ENCODE measurements at regions not wholly inside any gene's neighbourhood (a gene's known extent, or its start where the extent isn't known, plus 50 kb on each side); places are given as distances from the start of the nearest gene placed in this dataset.
A peak's percentile ranks its signal among the peaks of the same experiment; 100 is the strongest.

GRCh38 chr14:40164083-40164482 lies 731.9 kb upstream of the FBXO33 start:
- Histone ChIP-seq H3K56ac (ENCODE audit: low read length) (no peak overlapping the region), H3K27me3 (ENCODE audit: insufficient read depth, low read length, poor library complexity) (no peaks in the 10 kb centered on the region), H3K9ac (ENCODE audit: low read length) (no peak overlapping the region), H4K5ac (ENCODE audit: low read length) (no peak overlapping the region), H3K4me1 (ENCODE audit: control insufficient read depth, low read depth, low read length) (no peaks in the 10 kb centered on the region), H3K4me2 (ENCODE audit: low read length) (no peak overlapping the region), H2BK15ac (replicated peaks; ENCODE audit: low read depth) (no peak overlapping the region), H3K23ac (ENCODE audit: low read length) (no peak overlapping the region), H3K4me3 (ENCODE audit: low read length) (no peak overlapping the region), H3K36me3 (ENCODE audit: control insufficient read depth, insufficient read depth, low read length) (no peaks in the 10 kb centered on the region), H3K79me1 (ENCODE audit: low read length) (no peaks in the 10 kb centered on the region), H3K27ac (ENCODE audit: low read depth, low read length) (no peak overlapping the region), H3K4ac (ENCODE audit: low read depth, low read length) (no peak overlapping the region), H2AK5ac (ENCODE audit: low read length) (no peak overlapping the region), H2BK120ac (ENCODE audit: low read depth, low read length) (no peak overlapping the region), H2BK5ac (ENCODE audit: low read length) (no peak overlapping the region), H3K79me2 (ENCODE audit: control insufficient read depth, insufficient read depth, low read length) (no peaks in the 10 kb centered on the region), H4K8ac (ENCODE audit: low read depth, low read length) (no peak overlapping the region), H3K18ac (ENCODE audit: low read length) (no peak overlapping the region)
- no peak for DNase-seq
- WGBS (ENCODE audit: extremely low coverage, insufficient coverage, low lambda C conversion rate), result no CpG with 5 or more reads among the region's 5 CpGs

- Histone ChIP-seq H3K18ac (ENCODE audit: low read length) (no peak overlapping the region), H2BK15ac (replicated peaks; ENCODE audit: low read depth) (no peak overlapping the region), H3K56ac (ENCODE audit: low read length) (no peak overlapping the region), H3K27ac (ENCODE audit: low read depth, low read length) (no peak overlapping the region), H2BK5ac (ENCODE audit: low read length) (no peak overlapping the region), H3K79me2 (ENCODE audit: control insufficient read depth, insufficient read depth, low read length) (no peaks in the 10 kb centered on the region), H2BK120ac (ENCODE audit: low read depth, low read length) (no peak overlapping the region), H3K9ac (ENCODE audit: low read length) (no peak overlapping the region), H3K79me1 (ENCODE audit: low read length) (no peaks in the 10 kb centered on the region), H2AK5ac (ENCODE audit: low read length) (no peak overlapping the region), H3K36me3 (ENCODE audit: control insufficient read depth, insufficient read depth, low read length) (no peaks in the 10 kb centered on the region), H3K4me1 (ENCODE audit: control insufficient read depth, low read depth, low read length) (no peaks in the 10 kb centered on the region), H4K5ac (ENCODE audit: low read length) (no peak overlapping the region), H3K4ac (ENCODE audit: low read depth, low read length) (no peak overlapping the region), H3K23ac (ENCODE audit: low read length) (no peak overlapping the region), H3K4me3 (ENCODE audit: low read length) (no peak overlapping the region), H3K4me2 (ENCODE audit: low read length) (no peak overlapping the region), H3K27me3 (ENCODE audit: insufficient read depth, low read length, poor library complexity) (no peaks in the 10 kb centered on the region), H4K8ac (ENCODE audit: low read depth, low read length) (no peak overlapping the region)
- no peak for DNase-seq
These were observed 707.4 kb upstream of the FBXO33 start for GRCh38 chr14:40139657-40140056.

GRCh38 chr14:40133463-40133862 lies 701.2 kb upstream of the FBXO33 start:
- no peak overlapping the region for H4K5ac ChIP-seq (ENCODE audit: low read length)

GRCh38 chr14:40129159-40129558 lies 696.9 kb upstream of the FBXO33 start:
- H3K18ac ChIP-seq (ENCODE audit: low read length), result no peak overlapping the region
- H3K27me3 ChIP-seq (ENCODE audit: insufficient read depth, low read length, poor library complexity), result no peaks in the 10 kb centered on the region
- no peak overlapping the region for H3K4me2 ChIP-seq (ENCODE audit: low read length)
- no peak overlapping the region for H3K23ac ChIP-seq (ENCODE audit: low read length)
- no peak overlapping the region for H2BK5ac ChIP-seq (ENCODE audit: low read length)
- no peak overlapping the region for H3K56ac ChIP-seq (ENCODE audit: low read length)
- H2BK120ac ChIP-seq (ENCODE audit: low read depth, low read length), result no peak overlapping the region
- no peaks in the 10 kb centered on the region for H3K79me2 ChIP-seq (ENCODE audit: control insufficient read depth, insufficient read depth, low read length)
- no peak overlapping the region for H2AK5ac ChIP-seq (ENCODE audit: low read length)
- no peak overlapping the region for H3K27ac ChIP-seq (ENCODE audit: low read depth, low read length)
- H3K4me1 ChIP-seq (ENCODE audit: control insufficient read depth, low read depth, low read length), result no peaks in the 10 kb centered on the region
- H3K36me3 ChIP-seq (ENCODE audit: control insufficient read depth, insufficient read depth, low read length), result no peaks in the 10 kb centered on the region
- no peak overlapping the region for H2BK15ac ChIP-seq (replicated peaks; ENCODE audit: low read depth)
- no peaks in the 10 kb centered on the region for H3K79me1 ChIP-seq (ENCODE audit: low read length)
- H3K4me3 ChIP-seq (ENCODE audit: low read length), result no peak overlapping the region
- no peak overlapping the region for H4K8ac ChIP-seq (ENCODE audit: low read depth, low read length)
- H3K9ac ChIP-seq (ENCODE audit: low read length), result no peak overlapping the region
- no peak overlapping the region for H3K4ac ChIP-seq (ENCODE audit: low read depth, low read length)
- no peak overlapping the region for H4K5ac ChIP-seq (ENCODE audit: low read length)
- DNase-seq, result no peak

More at GRCh38 chr14:40133463-40133862, 701.2 kb upstream of the FBXO33 start:
- Histone ChIP-seq H3K23ac (ENCODE audit: low read length) (no peak overlapping the region), H2BK120ac (ENCODE audit: low read depth, low read length) (no peak overlapping the region), H3K27me3 (ENCODE audit: insufficient read depth, low read length, poor library complexity) (no peaks in the 10 kb centered on the region), H3K4me2 (ENCODE audit: low read length) (no peak overlapping the region), H3K79me2 (ENCODE audit: control insufficient read depth, insufficient read depth, low read length) (no peaks in the 10 kb centered on the region), H3K4me1 (ENCODE audit: control insufficient read depth, low read depth, low read length) (no peaks in the 10 kb centered on the region), H3K36me3 (ENCODE audit: control insufficient read depth, insufficient read depth, low read length) (no peaks in the 10 kb centered on the region), H2BK5ac (ENCODE audit: low read length) (no peak overlapping the region), H2AK5ac (ENCODE audit: low read length) (no peak overlapping the region), H3K56ac (ENCODE audit: low read length) (no peak overlapping the region), H3K79me1 (ENCODE audit: low read length) (no peaks in the 10 kb centered on the region), H3K9ac (ENCODE audit: low read length) (no peak overlapping the region), H3K27ac (ENCODE audit: low read depth, low read length) (no peak overlapping the region), H3K18ac (ENCODE audit: low read length) (no peak overlapping the region), H3K4ac (ENCODE audit: low read depth, low read length) (no peak overlapping the region), H2BK15ac (replicated peaks; ENCODE audit: low read depth) (no peak overlapping the region), H3K4me3 (ENCODE audit: low read length) (no peak overlapping the region), H4K8ac (ENCODE audit: low read depth, low read length) (no peak overlapping the region)
- DNase-seq, result no peak
- no CpG with 5 or more reads among the region's 2 CpGs for WGBS (ENCODE audit: extremely low coverage, insufficient coverage, low lambda C conversion rate)

- H2AK5ac ChIP-seq (ENCODE audit: low read length), result no peak overlapping the region
- no CpG with 5 or more reads among the region's 2 CpGs for WGBS (ENCODE audit: extremely low coverage, insufficient coverage, low lambda C conversion rate)
- no peak overlapping the region for H4K8ac ChIP-seq (ENCODE audit: low read depth, low read length)
- H2BK120ac ChIP-seq (ENCODE audit: low read depth, low read length), result no peak overlapping the region
- H3K27ac ChIP-seq (ENCODE audit: low read depth, low read length), result no peak overlapping the region
- no peak overlapping the region for H4K5ac ChIP-seq (ENCODE audit: low read length)
- no peak overlapping the region for H3K23ac ChIP-seq (ENCODE audit: low read length)
- H3K4me2 ChIP-seq (ENCODE audit: low read length), result no peak overlapping the region
- no peak overlapping the region for H3K4ac ChIP-seq (ENCODE audit: low read depth, low read length)
- no peaks in the 10 kb centered on the region for H3K79me2 ChIP-seq (ENCODE audit: control insufficient read depth, insufficient read depth, low read length)
- no peaks in the 10 kb centered on the region for H3K36me3 ChIP-seq (ENCODE audit: control insufficient read depth, insufficient read depth, low read length)
- H3K56ac ChIP-seq (ENCODE audit: low read length), result no peak overlapping the region
- H3K79me1 ChIP-seq (ENCODE audit: low read length), result no peaks in the 10 kb centered on the region
- no peak overlapping the region for H3K18ac ChIP-seq (ENCODE audit: low read length)
- no peak overlapping the region for H2BK15ac ChIP-seq (replicated peaks; ENCODE audit: low read depth)
- H3K27me3 ChIP-seq (ENCODE audit: insufficient read depth, low read length, poor library complexity), result no peaks in the 10 kb centered on the region
- H3K9ac ChIP-seq (ENCODE audit: low read length), result no peak overlapping the region
- no peak overlapping the region for H2BK5ac ChIP-seq (ENCODE audit: low read length)
- no peak for DNase-seq
- H3K4me1 ChIP-seq (ENCODE audit: control insufficient read depth, low read depth, low read length), result no peaks in the 10 kb centered on the region
- no peak overlapping the region for H3K4me3 ChIP-seq (ENCODE audit: low read length)
These were observed 691.6 kb upstream of the FBXO33 start for GRCh38 chr14:40123816-40124215.

GRCh38 chr14:40122968-40123648 lies 690.9 kb upstream of the FBXO33 start:
- Histone ChIP-seq H2BK15ac (replicated peaks; ENCODE audit: low read depth) (no peak overlapping the region), H3K18ac (ENCODE audit: low read length) (no peak overlapping the region), H3K79me1 (ENCODE audit: low read length) (no peaks in the 10 kb centered on the region), H3K56ac (ENCODE audit: low read length) (no peak overlapping the region), H3K4me3 (ENCODE audit: low read length) (no peak overlapping the region), H4K5ac (ENCODE audit: low read length) (no peak overlapping the region), H3K4ac (ENCODE audit: low read depth, low read length) (no peak overlapping the region), H3K36me3 (ENCODE audit: control insufficient read depth, insufficient read depth, low read length) (no peaks in the 10 kb centered on the region), H3K23ac (ENCODE audit: low read length) (no peak overlapping the region), H3K27me3 (ENCODE audit: insufficient read depth, low read length, poor library complexity) (no peaks in the 10 kb centered on the region), H3K27ac (ENCODE audit: low read depth, low read length) (no peak overlapping the region), H2AK5ac (ENCODE audit: low read length) (no peak overlapping the region), H4K8ac (ENCODE audit: low read depth, low read length) (no peak overlapping the region), H3K79me2 (ENCODE audit: control insufficient read depth, insufficient read depth, low read length) (no peaks in the 10 kb centered on the region), H3K4me2 (ENCODE audit: low read length) (no peak overlapping the region), H3K4me1 (ENCODE audit: control insufficient read depth, low read depth, low read length) (no peaks in the 10 kb centered on the region), H3K9ac (ENCODE audit: low read length) (no peak overlapping the region), H2BK5ac (ENCODE audit: low read length) (no peak overlapping the region), H2BK120ac (ENCODE audit: low read depth, low read length) (no peak overlapping the region)
- peak; percentile 6 for DNase-seq
- no CpG with 5 or more reads among the region's 2 CpGs for WGBS (ENCODE audit: extremely low coverage, insufficient coverage, low lambda C conversion rate)

All from mesendoderm (in vitro differentiated cells).